ENCODE measurements at regions not wholly inside any gene's neighbourhood (a gene's known extent, or its start where the extent isn't known, plus 50 kb on each side); places are given as distances from the start of the nearest gene placed in this dataset.

GRCh38 chr3:162740941-162741596 lies 1244.5 kb downstream of the OTOL1 start:
- TF ChIP-seq, protein P1, sequence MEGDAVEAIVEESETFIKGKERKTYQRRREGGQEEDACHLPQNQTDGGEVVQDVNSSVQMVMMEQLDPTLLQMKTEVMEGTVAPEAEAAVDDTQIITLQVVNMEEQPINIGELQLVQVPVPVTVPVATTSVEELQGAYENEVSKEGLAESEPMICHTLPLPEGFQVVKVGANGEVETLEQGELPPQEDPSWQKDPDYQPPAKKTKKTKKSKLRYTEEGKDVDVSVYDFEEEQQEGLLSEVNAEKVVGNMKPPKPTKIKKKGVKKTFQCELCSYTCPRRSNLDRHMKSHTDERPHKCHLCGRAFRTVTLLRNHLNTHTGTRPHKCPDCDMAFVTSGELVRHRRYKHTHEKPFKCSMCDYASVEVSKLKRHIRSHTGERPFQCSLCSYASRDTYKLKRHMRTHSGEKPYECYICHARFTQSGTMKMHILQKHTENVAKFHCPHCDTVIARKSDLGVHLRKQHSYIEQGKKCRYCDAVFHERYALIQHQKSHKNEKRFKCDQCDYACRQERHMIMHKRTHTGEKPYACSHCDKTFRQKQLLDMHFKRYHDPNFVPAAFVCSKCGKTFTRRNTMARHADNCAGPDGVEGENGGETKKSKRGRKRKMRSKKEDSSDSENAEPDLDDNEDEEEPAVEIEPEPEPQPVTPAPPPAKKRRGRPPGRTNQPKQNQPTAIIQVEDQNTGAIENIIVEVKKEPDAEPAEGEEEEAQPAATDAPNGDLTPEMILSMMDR (conservative IDR thresholded peaks at IDR 0.05 in 1 of 2, IDR thresholded peaks at IDR 0.05 in 1 of 2; ENCODE audit: low read depth in 1 of 2, low read length in 2 of 2): no peak
- no peak for TF ChIP-seq EZH2 (IDR thresholded peaks at IDR 0.05; ENCODE audit: low read length, missing control alignments)
